Gastrocnemius medialis (tissue), 4 donors: ENCODE measurements at regions not wholly inside any gene's neighbourhood (a gene's known extent, or its start where the extent isn't known, plus 50 kb on each side); places are given as distances from the start of the nearest gene placed in this dataset.

Experiments used
- CTCF ChIP-seq, 5 experiments: fragments of 450-650 bp in 3 of 5; fragments of 200-600 bp in 2 of 5; sonication (generic) in 2 of 5; IDR thresholded peaks in 4 of 5; conservative IDR thresholded peaks in 1 of 5; 1 replicate in 4 of 5; 2 replicates in 1 of 5; pipeline ENCODE4 v1.5.1; 2016 to 2019; ENCODE audit warnings: antibody characterized with exemption in 5 of 5, mild to moderate bottlenecking in 3 of 5, moderate library complexity in 3 of 5
- POLR2A ChIP-seq, 2 donors: fragments of 450-650 bp; IDR thresholded peaks; one replicate each; pipeline ENCODE4 v1.6.1; 2017; ENCODE audit warnings: antibody characterized with exemption in 2 of 2, mild to moderate bottlenecking in 2 of 2, moderate library complexity in 2 of 2

GRCh38 chr3:99483841-99484240 lies 154.6 kb upstream of the COL8A1 start:
- TF ChIP-seq CTCF (IDR thresholded peaks at IDR 0.05 in 4 of 5, conservative IDR thresholded peaks at IDR 0.05 in 1 of 5): no peak
- TF ChIP-seq POLR2A (IDR thresholded peaks at IDR 0.05): no peak
